CD1c-positive myeloid dendritic cell (primary cell): ENCODE measurements at regions not wholly inside any gene's neighbourhood (a gene's known extent, or its start where the extent isn't known, plus 50 kb on each side); places are given as distances from the start of the nearest gene placed in this dataset.
A peak's percentile ranks its signal among the peaks of the same experiment; 100 is the strongest.
"Not testable (repeated sequence)": the region's sequence is repeated elsewhere in the genome, so short reads cannot be mapped to it uniquely, and the experiment has no call there.

Source experiments
- DNase-seq: peaks from one replicate; pipeline ENCODE4 v3.0.0-alpha.2; 2016; ENCODE audit errors: extremely low spot score

GRCh38 chr17:46460129-46460528 lies 52.1 kb upstream of the LRRC37A2 start:
- not testable (repeated sequence) for DNase-seq

GRCh38 chr17:46455069-46455468 lies 57.2 kb upstream of the LRRC37A2 start:
- not testable (repeated sequence) for DNase-seq

DNA sequence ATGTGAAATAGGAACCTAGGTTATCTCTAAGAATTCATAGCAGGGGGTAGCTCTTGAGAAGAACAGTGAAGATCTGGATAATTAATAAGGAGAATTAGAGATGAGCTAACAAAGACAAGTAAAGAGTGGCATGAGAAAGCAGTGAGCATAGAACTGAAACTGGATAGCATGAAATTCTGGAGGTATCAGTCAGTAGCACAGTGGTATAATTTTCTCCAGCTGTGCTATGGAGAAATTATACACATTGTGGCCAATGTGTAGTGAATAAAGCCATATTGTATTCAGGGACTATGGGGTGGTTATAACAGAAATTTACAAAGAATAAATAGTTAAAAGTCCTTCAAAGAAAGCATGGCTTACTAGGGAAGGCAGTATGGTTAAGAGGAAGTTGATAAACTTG lies 57.7 kb upstream of the LRRC37A2 start:
- DNase-seq = not testable (repeated sequence)

- DNase-seq = not testable (repeated sequence)
Observed at GRCh38 chr17:46453077-46453476, 59.2 kb upstream of the LRRC37A2 start.

- DNase-seq = not testable (repeated sequence)
Observed at GRCh38 chr17:46445849-46446248, 66.4 kb upstream of the LRRC37A2 start.

GRCh38 chr17:46445411-46445810 lies 66.9 kb upstream of the LRRC37A2 start:
- DNase-seq = not testable (repeated sequence)

GRCh38 chr17:46442153-46442552 lies 70.1 kb upstream of the LRRC37A2 start:
- DNase-seq = not testable (repeated sequence)

DNA sequence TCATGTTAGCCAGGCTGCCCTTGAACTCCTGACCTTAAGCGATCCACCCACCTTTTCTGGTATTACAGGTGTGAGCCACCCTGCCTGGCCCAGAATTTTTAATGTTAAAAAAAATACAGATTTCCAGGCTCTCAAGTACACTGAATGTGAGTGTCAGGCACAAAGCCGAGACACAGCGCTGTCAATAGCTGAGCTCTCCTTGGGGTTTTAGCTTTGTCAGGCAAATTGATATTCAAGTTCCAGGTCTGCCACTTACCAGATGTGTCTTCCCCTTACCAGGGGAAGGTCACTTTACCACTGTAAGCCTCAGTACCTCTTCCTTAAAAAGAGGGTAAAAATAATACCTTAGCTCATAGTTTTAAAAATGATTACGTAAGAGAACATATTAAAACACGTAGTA lies 71.6 kb upstream of the LRRC37A2 start:
- not testable (repeated sequence) for DNase-seq

- DNase-seq = not testable (repeated sequence)
Observed at GRCh38 chr17:46434450-46435062, 73.0 kb upstream of the ARL17B start.

DNA sequence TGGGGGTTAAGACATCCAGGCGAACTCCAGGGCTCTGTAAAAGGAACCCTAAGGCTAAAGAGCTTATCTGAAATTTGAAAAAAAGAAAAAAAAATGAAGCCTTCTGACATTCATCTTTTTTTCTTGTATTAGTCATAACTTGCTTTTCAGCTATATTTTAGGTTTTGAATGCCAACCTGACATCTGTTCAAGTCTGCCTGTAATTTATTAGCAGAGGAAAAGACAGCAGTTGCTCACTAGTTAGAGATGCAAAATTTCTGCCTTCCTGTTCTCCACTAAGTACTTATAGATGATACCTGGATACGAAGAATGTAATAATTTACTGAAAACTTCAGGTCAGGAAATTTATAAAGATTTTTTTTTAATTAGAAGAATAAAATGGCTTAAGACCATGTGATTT lies 68.7 kb upstream of the ARL17B start:
- not testable (repeated sequence) for DNase-seq

DNA sequence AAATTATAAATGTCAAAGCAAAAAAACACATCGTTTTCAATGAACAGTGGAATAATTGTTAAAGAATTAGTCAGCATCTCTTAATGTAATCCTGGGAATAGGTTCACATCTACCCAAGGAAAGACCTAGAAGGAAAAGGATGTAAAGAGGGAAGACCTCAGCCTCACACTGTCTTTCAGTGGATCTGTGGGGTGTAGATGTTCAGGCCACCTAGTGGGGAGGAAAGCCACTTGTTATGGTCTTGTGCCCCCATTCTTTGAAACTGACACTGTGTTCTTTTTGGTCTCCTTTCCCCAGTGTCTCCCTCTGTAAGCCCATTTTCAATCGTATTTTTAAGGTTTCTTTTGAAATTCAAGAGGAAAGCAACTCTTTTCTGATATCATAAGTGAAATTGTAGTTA lies 68.1 kb upstream of the ARL17B start:
- DNase-seq = not testable (repeated sequence)

DNA sequence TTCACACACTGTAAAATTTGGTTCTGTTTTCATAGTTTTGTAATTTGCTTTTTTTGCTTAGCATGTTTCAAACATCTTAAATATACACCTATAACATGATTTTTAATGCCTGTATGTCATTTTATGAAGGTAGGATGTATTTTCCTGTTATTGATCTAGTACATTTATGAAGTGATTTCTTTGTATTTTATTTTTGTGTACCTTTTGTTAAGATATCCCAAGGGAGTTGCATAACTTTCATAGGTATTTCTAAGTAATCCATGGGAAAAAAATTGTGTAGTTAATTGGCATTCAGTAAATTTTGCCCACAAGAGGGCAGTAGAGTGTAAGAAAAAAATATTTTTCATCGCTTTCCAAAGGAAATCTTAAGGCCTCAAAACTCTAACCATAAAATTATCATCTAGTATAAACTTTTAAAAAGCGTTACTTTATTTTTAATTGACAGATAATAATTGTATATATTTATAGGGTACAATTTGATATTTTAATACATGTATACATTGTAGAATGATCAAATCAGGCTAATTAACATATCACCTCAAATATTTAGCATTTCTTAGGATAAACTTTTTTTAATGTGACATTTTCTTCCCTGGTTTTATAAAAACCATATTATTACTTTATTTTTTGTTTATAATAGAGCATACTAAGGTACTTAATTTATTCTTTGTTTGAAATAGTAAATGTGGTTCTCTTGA lies 62.8 kb upstream of the ARL17B start:
- not testable (repeated sequence) for DNase-seq

- DNase-seq = peak; percentile 0
Observed at GRCh38 chr17:46417907-46418306, 56.3 kb upstream of the ARL17B start.

- not testable (repeated sequence) for DNase-seq
Observed at GRCh38 chr17:46417261-46417660, 55.7 kb upstream of the ARL17B start.

GRCh38 chr17:46414559-46414958 lies 53.0 kb upstream of the ARL17B start:
- DNase-seq = not testable (repeated sequence)

- not testable (repeated sequence) for DNase-seq
Observed at GRCh38 chr17:46412156-46412555, 50.6 kb upstream of the ARL17B start.

GRCh38 chr17:46411172-46411852 lies 49.7 kb upstream of the ARL17B start:
- not testable (repeated sequence) for DNase-seq
